ENCODE measurements at regions not wholly inside any gene's neighbourhood (a gene's known extent, or its start where the extent isn't known, plus 50 kb on each side); places are given as distances from the start of the nearest gene placed in this dataset.
A peak's percentile ranks its signal among the peaks of the same experiment; 100 is the strongest.

DNA sequence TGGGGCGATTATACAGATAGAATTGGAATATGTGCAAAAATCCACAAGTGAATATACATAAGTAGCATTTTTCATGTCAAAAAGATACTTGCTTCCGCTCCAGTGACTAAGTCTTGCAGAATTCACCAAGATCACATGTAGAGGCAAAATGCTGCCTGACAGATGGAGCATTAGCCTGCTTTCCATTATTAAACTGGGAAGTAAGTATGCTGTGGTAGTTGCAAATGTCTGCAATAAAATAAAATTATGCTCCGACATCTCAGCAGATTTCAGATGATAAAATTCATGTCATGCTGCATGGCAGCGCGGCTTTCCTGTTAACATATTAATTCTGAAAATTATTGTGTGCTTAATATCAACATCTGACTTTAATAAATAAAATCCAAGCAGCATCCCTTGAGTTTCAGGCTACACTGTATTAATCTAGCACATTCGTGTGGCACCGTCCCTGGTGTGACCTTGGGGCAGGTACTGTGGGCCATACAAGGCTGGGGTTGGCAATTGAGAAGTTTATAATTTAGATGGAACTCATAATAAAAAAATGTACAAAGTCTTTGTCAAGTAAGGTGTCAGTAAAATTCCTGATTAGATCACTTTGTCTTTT lies 366.4 kb upstream of the ZP4 start:
- TF ChIP-seq Cebpa-rat (IDR thresholded peaks at IDR 0.05), result no peak
- no peaks in the 10 kb centered on the region for H3K27me3 ChIP-seq
- no peak overlapping the region for H3K9ac ChIP-seq
- H3K9me3 ChIP-seq (replicated peaks in 1 of 11), result no peaks in the 10 kb centered on the region
- no peaks in the 10 kb centered on the region for H3K36me3 ChIP-seq
- H3K27ac ChIP-seq, result no peak overlapping the region
- H3K4me3 ChIP-seq, result no peak overlapping the region
- no peak overlapping the region for H3K4me2 ChIP-seq
- no peaks in the 10 kb centered on the region for H4K20me1 ChIP-seq
- peaks cover 0 to 15% (median 0%) of the 10 kb centered on the region in 10 experiments; a peak in 2 of 20 replicates for H3K4me1 ChIP-seq

DNA sequence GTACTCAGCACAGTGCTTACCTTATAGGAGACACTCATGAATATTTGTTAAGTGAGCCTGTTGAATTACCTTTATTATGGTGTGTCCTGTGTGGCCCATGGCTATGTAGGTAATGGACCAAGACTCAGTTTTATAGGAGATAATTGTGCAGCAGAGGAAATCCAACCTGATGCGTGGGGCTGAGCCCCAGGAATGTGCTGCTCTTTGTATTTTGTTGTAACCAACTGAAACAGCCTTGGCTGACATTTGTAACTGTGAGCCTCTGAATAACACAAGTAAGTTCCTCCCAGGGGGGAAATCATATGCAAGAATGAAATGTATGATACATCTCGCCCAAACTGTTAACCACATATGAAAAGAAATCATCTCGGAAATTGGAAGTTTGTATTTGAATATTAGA lies 364.2 kb upstream of the ZP4 start:
- no peaks in the 10 kb centered on the region for H3K9me3 ChIP-seq (replicated peaks in 1 of 11)
- H3K4me2 ChIP-seq, result no peak overlapping the region; a peak in 1 of 22 replicates
- no peaks in the 10 kb centered on the region for H3K36me3 ChIP-seq
- no peaks in the 10 kb centered on the region for H3K27me3 ChIP-seq
- no peaks in the 10 kb centered on the region for H4K20me1 ChIP-seq
- H3K9ac ChIP-seq, result no peak overlapping the region
- no peak overlapping the region for H3K27ac ChIP-seq
- H3K4me1 ChIP-seq, result peaks cover 0 to 15% (median 0%) of the 10 kb centered on the region in 10 experiments; a peak in 2 of 20 replicates
- no peak overlapping the region for H3K4me3 ChIP-seq
- TF ChIP-seq Cebpa-rat (IDR thresholded peaks at IDR 0.05), result no peak

- Histone ChIP-seq H4K20me1 (no peaks in the 10 kb centered on the region), H3K27ac (no peak overlapping the region), H3K4me2 (no peak overlapping the region)
Observed at GRCh38 chr1:238252033-238252802, 361.5 kb upstream of the ZP4 start.

DNA sequence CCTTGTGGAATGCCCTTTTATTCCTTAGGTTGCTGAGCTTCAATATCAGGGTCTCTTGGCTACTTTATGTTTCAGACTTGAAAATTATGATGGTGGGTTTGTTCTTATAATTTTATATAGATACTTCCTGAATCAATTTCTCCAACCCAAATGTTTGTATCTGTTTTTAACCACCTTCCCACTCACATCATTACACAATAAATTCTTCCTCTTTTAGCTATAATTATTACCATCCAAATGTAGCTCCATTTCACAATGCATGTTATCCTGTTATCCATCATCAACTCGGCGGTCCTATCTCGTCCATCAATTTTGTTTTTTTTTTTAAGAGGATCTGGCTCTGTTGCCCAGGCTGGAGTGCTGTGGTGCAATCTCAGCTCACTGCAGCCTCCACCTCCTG lies 357.6 kb upstream of the ZP4 start:
- no peak overlapping the region for H3K4me3 ChIP-seq
- peak overlapping the region in 4 of 11 experiments; percentile 33 to 59 (median 50); a peak in 6 of 22 replicates for H3K4me2 ChIP-seq
- no peaks in the 10 kb centered on the region for H3K9me3 ChIP-seq (replicated peaks in 1 of 11)
- peak overlapping the region in 3 of 11 experiments; percentile 22 to 47 (median 35); a peak in 3 of 22 replicates for H3K27ac ChIP-seq
- no peaks in the 10 kb centered on the region for H4K20me1 ChIP-seq
- H3K9ac ChIP-seq, result no peak overlapping the region
- peaks cover 0 to 15% (median 4%) of the 10 kb centered on the region in 10 experiments; a peak in 8 of 20 replicates for H3K4me1 ChIP-seq
- no peaks in the 10 kb centered on the region for H3K36me3 ChIP-seq
- no peaks in the 10 kb centered on the region for H3K27me3 ChIP-seq
- TF ChIP-seq Cebpa-rat (IDR thresholded peaks at IDR 0.05), result no peak

More at GRCh38 chr1:238252033-238252802, 361.5 kb upstream of the ZP4 start:
- Histone ChIP-seq H3K9me3 (replicated peaks in 1 of 11) (no peaks in the 10 kb centered on the region), H3K4me1 (peaks cover 0 to 30% (median 4%) of the 10 kb centered on the region in 10 experiments; a peak in 9 of 20 replicates), H3K4me3 (no peak overlapping the region), H3K27me3 (no peaks in the 10 kb centered on the region), H3K36me3 (no peaks in the 10 kb centered on the region), H3K9ac (no peak overlapping the region)
- TF ChIP-seq Cebpa-rat (IDR thresholded peaks at IDR 0.05), result no peak

DNA sequence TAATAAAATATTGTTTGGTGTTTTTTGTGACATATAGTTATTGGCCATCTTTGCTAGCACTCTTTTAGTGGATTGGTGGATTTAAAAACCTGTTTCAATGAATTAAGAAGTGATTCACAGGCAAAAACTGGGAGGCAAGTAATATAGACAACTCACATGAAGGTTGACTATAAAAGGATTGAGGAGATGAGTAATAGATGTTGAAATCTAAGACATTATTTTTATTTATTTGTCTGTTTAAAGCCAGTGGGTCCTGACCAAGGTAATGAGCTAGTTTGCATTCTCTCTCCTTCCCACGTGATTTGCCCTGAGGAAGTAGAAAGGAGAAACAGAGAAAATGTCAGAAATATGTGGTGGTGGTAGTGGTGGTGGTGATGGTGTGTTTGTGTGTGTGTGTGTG lies 351.5 kb upstream of the ZP4 start:
- Histone ChIP-seq H3K9ac (no peak overlapping the region), H4K20me1 (no peaks in the 10 kb centered on the region), H3K9me3 (replicated peaks in 1 of 11) (peaks cover 0 to 8% (median 0%) of the 10 kb centered on the region in 11 experiments; a peak in 2 of 22 replicates), H3K36me3 (no peaks in the 10 kb centered on the region), H3K27ac (no peak overlapping the region), H3K4me3 (no peak overlapping the region), H3K4me1 (peaks cover 0 to 11% (median 0%) of the 10 kb centered on the region in 10 experiments; a peak in 2 of 20 replicates), H3K4me2 (peak overlapping the region in 1 of 11 experiments; percentile 25; a peak in 1 of 22 replicates), H3K27me3 (no peaks in the 10 kb centered on the region)
- no peak for TF ChIP-seq Cebpa-rat (IDR thresholded peaks at IDR 0.05)

DNA sequence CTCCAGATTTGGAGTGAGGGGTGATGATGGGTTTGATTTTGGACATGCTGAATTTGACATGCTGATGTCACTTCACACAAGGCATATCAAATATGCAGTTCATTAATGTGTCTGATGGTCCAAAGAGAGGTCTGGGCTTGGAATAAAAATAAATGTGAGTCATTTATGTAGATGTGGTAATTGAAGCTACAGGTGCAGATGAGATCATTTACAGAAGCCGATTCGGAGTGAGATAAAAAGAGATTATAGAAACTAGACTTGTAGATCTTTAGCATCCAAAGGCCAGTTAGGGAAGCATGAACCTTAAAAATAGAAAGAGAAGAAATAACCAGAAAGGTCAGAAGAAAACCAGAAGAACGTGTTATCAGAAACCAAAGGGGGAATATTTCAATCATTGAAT lies 350.9 kb upstream of the ZP4 start:
- Histone ChIP-seq H3K27me3 (no peaks in the 10 kb centered on the region), H3K4me2 (no peak overlapping the region), H3K36me3 (no peaks in the 10 kb centered on the region), H3K4me1 (peaks cover 0 to 11% (median 0%) of the 10 kb centered on the region in 10 experiments; a peak in 2 of 20 replicates), H3K9me3 (replicated peaks in 1 of 11) (peaks cover 0 to 8% (median 0%) of the 10 kb centered on the region in 11 experiments; a peak in 2 of 22 replicates), H3K4me3 (no peak overlapping the region), H4K20me1 (no peaks in the 10 kb centered on the region), H3K27ac (no peak overlapping the region), H3K9ac (no peak overlapping the region)
- TF ChIP-seq Cebpa-rat (IDR thresholded peaks at IDR 0.05), result no peak

DNA sequence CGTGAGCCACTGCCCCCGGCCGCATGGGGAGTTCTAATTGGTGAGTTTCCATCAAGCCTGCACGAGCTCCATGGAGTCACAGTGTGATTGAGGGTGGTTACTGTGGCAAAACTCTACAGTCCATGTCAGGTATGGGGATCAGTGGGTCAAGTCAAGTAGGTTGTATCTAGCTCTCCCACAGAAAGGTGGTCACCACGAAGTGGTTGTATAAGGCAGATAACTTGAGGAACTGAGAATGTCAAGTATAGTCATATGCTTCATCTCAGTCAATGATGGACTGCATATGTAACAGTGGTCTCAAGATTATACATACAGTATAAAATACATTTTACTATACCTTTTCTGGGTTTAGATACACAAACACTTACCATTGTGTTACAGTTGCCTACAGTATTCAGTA lies 348.6 kb upstream of the ZP4 start:
- Histone ChIP-seq H3K9me3 (replicated peaks in 1 of 11) (peaks cover 0 to 8% (median 0%) of the 10 kb centered on the region in 11 experiments; a peak in 2 of 22 replicates), H3K27ac (no peak overlapping the region), H3K27me3 (no peaks in the 10 kb centered on the region), H3K9ac (no peak overlapping the region), H3K4me3 (no peak overlapping the region), H3K4me2 (no peak overlapping the region), H4K20me1 (no peaks in the 10 kb centered on the region), H3K4me1 (peaks cover 0 to 11% (median 0%) of the 10 kb centered on the region in 10 experiments; a peak in 2 of 20 replicates), H3K36me3 (no peaks in the 10 kb centered on the region)
- TF ChIP-seq Cebpa-rat (IDR thresholded peaks at IDR 0.05), result no peak

DNA sequence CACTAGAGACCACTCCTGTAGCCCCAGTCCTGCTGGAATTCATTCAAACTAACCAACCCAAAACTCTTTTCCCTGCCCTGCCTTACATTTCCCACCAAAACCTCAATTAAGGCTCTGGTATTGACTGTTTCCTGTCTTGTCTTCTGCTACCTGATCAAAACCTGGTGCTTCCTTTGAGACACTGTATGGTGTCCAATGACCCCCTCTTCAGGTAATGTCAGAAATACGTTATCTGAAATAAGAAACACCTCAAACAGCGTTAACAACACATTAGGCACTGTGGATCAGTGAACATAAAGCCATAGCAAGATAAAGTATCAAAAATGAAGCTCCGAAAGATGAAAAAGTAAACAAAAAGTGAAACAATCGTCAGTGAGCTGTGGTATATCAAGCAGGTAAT lies 343.2 kb upstream of the ZP4 start:
- no peak overlapping the region for H3K9ac ChIP-seq
- H4K20me1 ChIP-seq, result no peaks in the 10 kb centered on the region
- no peaks in the 10 kb centered on the region for H3K36me3 ChIP-seq
- no peak overlapping the region for H3K4me2 ChIP-seq
- H3K27ac ChIP-seq, result no peak overlapping the region
- H3K9me3 ChIP-seq (replicated peaks in 1 of 11), result peaks cover 0 to 8% (median 0%) of the 10 kb centered on the region in 11 experiments; a peak in 2 of 22 replicates
- no peak for TF ChIP-seq Cebpa-rat (IDR thresholded peaks at IDR 0.05)
- no peaks in the 10 kb centered on the region for H3K27me3 ChIP-seq
- no peak overlapping the region for H3K4me3 ChIP-seq
- H3K4me1 ChIP-seq, result no peaks in the 10 kb centered on the region

DNA sequence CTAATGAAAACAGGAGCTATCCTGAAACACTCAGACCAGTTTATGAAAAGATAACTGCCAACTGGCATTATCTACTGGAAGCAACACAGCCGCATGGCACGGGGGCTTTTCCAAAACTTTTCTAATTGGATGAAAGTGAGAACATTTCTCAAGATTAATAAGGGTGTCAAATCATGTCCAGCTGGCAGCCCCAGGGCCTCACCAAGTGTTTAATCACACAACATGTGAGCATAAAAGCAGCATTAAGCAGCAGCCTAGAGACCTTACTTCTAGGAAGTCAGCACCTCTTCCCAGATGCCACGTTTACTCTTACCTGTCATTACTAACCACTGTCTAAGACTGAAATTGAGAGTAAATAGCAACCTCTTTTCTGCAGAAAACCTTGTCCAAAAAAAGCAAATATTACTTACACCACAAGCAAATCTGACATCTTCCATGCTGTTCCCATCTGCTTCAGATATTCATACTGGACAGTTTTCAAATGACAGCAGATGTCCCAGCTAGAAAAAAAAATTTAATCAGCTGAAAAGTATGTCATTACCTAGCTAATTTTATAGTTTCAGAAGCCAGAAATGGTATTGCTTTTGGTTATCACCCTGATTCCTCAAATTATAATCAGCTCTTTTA lies 341.5 kb upstream of the ZP4 start:
- H3K4me1 ChIP-seq, result no peaks in the 10 kb centered on the region
- H3K4me3 ChIP-seq, result no peak overlapping the region
- no peaks in the 10 kb centered on the region for H3K27me3 ChIP-seq
- no peak overlapping the region for H3K9ac ChIP-seq
- no peak overlapping the region for H3K27ac ChIP-seq
- no peaks in the 10 kb centered on the region for H4K20me1 ChIP-seq
- no peaks in the 10 kb centered on the region for H3K9me3 ChIP-seq (replicated peaks in 1 of 11)
- H3K4me2 ChIP-seq, result no peak overlapping the region
- TF ChIP-seq Cebpa-rat (IDR thresholded peaks at IDR 0.05), result no peak
- no peaks in the 10 kb centered on the region for H3K36me3 ChIP-seq
